Endothelial cell of umbilical vein (primary cell): ENCODE measurements at regions not wholly inside any gene's neighbourhood (a gene's known extent, or its start where the extent isn't known, plus 50 kb on each side); places are given as distances from the start of the nearest gene placed in this dataset.

Experiments used
- BruUV-seq: library from RNA; stranded (reverse); fragments of 400-500 nt; replicated peaks from 2 replicates; lab custom pipeline; 2021; lab: Mats Ljungman, UMichigan
- CTCF ChIA-PET: fragments of 300-600, 350-600 bp; sonication (Branson Sonifier 250); formaldehyde crosslinking; loops from one replicate; lab custom pipeline; 2021; ENCODE audit warnings: antibody characterized with exemption, inconsistent platforms; lab: Charles Lee
- POLR2A ChIA-PET: fragments of 300-600, 350-600 bp; sonication (Branson Sonifier 250); formaldehyde crosslinking; loops from one replicate; lab custom pipeline; 2021; ENCODE audit warnings: antibody characterized with exemption, inconsistent platforms; lab: Charles Lee
- DNase-seq: peaks from one replicate; pipeline ENCODE4 v3.0.0-alpha.2; 2011; ENCODE audit warnings: low read depth, low spot score
- FAIRE-seq: peaks from 2 replicates; lab custom pipeline; 2011; peaks lifted over from hg19 to GRCh38; lab: Jason Lieb, UNC
- H2AFZ ChIP-seq: 2 replicates; pipeline ENCODE4 v1.6.0; 2012; ENCODE audit warnings: low read depth, low read length, control low read depth, inconsistent platforms
- H3K27ac ChIP-seq: 2 replicates; pipeline ENCODE4 v1.5.1; 2011; ENCODE audit warnings: low read depth, mild to moderate bottlenecking, control low read depth, low read length, moderate library complexity; ENCODE audit not compliant: insufficient read depth
- H3K27me3 ChIP-seq, 2 experiments: 2 replicates each; pipeline versions ENCODE4 v1.6.0 to v1.6.1; 2011; ENCODE audit warnings: low read length in 2 of 2, mixed read lengths in 1 of 2; ENCODE audit not compliant: control insufficient read depth in 2 of 2, insufficient read depth in 2 of 2
- H3K36me3 ChIP-seq, 2 experiments: 2 replicates in 1 of 2; 3 replicates in 1 of 2; pipeline ENCODE4 v1.5.1; 2011; ENCODE audit warnings: low read length in 2 of 2, mild to moderate bottlenecking in 1 of 2, moderate library complexity in 1 of 2; ENCODE audit not compliant: control insufficient read depth in 2 of 2, insufficient read depth in 2 of 2; ENCODE audit errors: extremely low read depth in 1 of 2
- H3K4me1 ChIP-seq: 3 replicates; pipeline ENCODE4 v1.5.1; 2011; ENCODE audit warnings: mild to moderate bottlenecking, low read length; ENCODE audit not compliant: control insufficient read depth, insufficient read depth; ENCODE audit errors: extremely low read depth
- H3K4me2 ChIP-seq: 2 replicates; pipeline ENCODE4 v1.6.1; 2011; ENCODE audit warnings: low read length, control low read depth, mixed read lengths; ENCODE audit not compliant: insufficient read depth
- H3K4me3 ChIP-seq, 3 experiments: fragments of 200-600 bp in 1 of 3; sonication (generic), shearing (Covaris generic) in 1 of 3; replicated peaks in 1 of 3; 2 replicates each; pipeline ENCODE4 v1.5.1; 2011 to 2016; ENCODE audit warnings: control low read depth in 3 of 3, low read length in 3 of 3, mild to moderate bottlenecking in 2 of 3, inconsistent platforms in 1 of 3, low read depth in 1 of 3, moderate library complexity in 1 of 3; ENCODE audit not compliant: insufficient read depth in 1 of 3
- H3K79me2 ChIP-seq: 2 replicates; pipeline ENCODE4 v1.6.0; 2012; ENCODE audit warnings: low read length, inconsistent platforms; ENCODE audit not compliant: control insufficient read depth, insufficient read depth
- H3K9ac ChIP-seq: replicated peaks from 2 replicates; pipeline ENCODE3; 2011; ENCODE audit warnings: low read length, control low read depth; ENCODE audit not compliant: insufficient read depth; ENCODE audit errors: extremely low read depth
- H3K9me1 ChIP-seq: replicated peaks from 3 replicates; pipeline ENCODE4 v1.6.0; 2011; ENCODE audit warnings: mild to moderate bottlenecking, low read length; ENCODE audit not compliant: control insufficient read depth, insufficient read depth; ENCODE audit errors: extremely low read depth
- H3K9me3 ChIP-seq: replicated peaks from 2 replicates; pipeline ENCODE4 v1.5.1; 2012; ENCODE audit warnings: low read length, inconsistent platforms; ENCODE audit not compliant: control insufficient read depth, insufficient read depth
- H4K20me1 ChIP-seq: replicated peaks from 2 replicates; pipeline ENCODE3; 2011; ENCODE audit warnings: mild to moderate bottlenecking, low read length; ENCODE audit not compliant: control insufficient read depth, insufficient read depth; ENCODE audit errors: extremely low read depth
- EZH2 ChIP-seq: IDR thresholded peaks from 2 replicates; pipeline ENCODE4 v1.6.1; 2012; ENCODE audit warnings: borderline replicate concordance, low read depth, mild to moderate bottlenecking, moderate library complexity, low read length, inconsistent platforms; ENCODE audit not compliant: severe bottlenecking
- FOS ChIP-seq: IDR thresholded peaks from 2 replicates; pipeline ENCODE4 v1.6.1; 2011; ENCODE audit warnings: mild to moderate bottlenecking, low read length, moderate library complexity, borderline replicate concordance; ENCODE audit not compliant: insufficient read depth
- GATA2 ChIP-seq: IDR thresholded peaks from 2 replicates; pipeline ENCODE4 v1.7.0; 2011; ENCODE audit warnings: low read depth, mild to moderate bottlenecking, moderate library complexity, mixed read lengths, low read length; ENCODE audit not compliant: insufficient read length, insufficient read depth
- JUN ChIP-seq: IDR thresholded peaks from 2 replicates; pipeline ENCODE4 v1.6.1; 2011; ENCODE audit warnings: borderline replicate concordance, low read depth; ENCODE audit not compliant: insufficient read length, insufficient read depth
- MYC ChIP-seq: IDR thresholded peaks from one replicate; pipeline ENCODE4 v1.6.1; 2011; ENCODE audit warnings: mild to moderate bottlenecking, low read depth, low read length
- POLR2A ChIP-seq: IDR thresholded peaks from 2 replicates; pipeline ENCODE4 v1.6.1; 2012; ENCODE audit warnings: low read depth, mild to moderate bottlenecking, control low read depth, low read length
- POLR2AphosphoS5 ChIP-seq: IDR thresholded peaks from 2 replicates; pipeline ENCODE4 v1.6.1; 2012; ENCODE audit warnings: low read depth, mild to moderate bottlenecking, control low read depth, low read length, moderate library complexity; ENCODE audit not compliant: insufficient read depth
- dilution Hi-C: fragments of 300-500 bp; cut with MboI; formaldehyde crosslinking; loops from one replicate; pipeline ENCODE4 v1.15.0; 2019; ENCODE audit warnings: low sequenced_read_pairs; ENCODE audit not compliant: extremely low pct_ligation_motif_present
- intact Hi-C: fragments of 100-400 bp; cut with micrococcal nuclease; formaldehyde crosslinking; loops from one replicate; pipeline ENCODE4 v1.10.0; 2022
- TF ChIP-seq, protein P1 (sequence below): IDR thresholded peaks from 2 replicates; pipeline ENCODE4 v1.6.1; 2011; ENCODE audit not compliant: insufficient read depth, insufficient read length
- TF ChIP-seq, protein P2 (sequence below), 2 donors: IDR thresholded peaks; 1 replicate in 1 of 2; 2 replicates in 1 of 2; pipeline ENCODE4 v1.5.1; 2011; ENCODE audit warnings: low read length in 2 of 2, mild to moderate bottlenecking in 2 of 2, moderate library complexity in 2 of 2, control low read depth in 1 of 2, inconsistent platforms in 1 of 2, low read depth in 1 of 2; ENCODE audit not compliant: insufficient read depth in 1 of 2; ENCODE audit errors: extremely low read depth in 1 of 2

DNA sequence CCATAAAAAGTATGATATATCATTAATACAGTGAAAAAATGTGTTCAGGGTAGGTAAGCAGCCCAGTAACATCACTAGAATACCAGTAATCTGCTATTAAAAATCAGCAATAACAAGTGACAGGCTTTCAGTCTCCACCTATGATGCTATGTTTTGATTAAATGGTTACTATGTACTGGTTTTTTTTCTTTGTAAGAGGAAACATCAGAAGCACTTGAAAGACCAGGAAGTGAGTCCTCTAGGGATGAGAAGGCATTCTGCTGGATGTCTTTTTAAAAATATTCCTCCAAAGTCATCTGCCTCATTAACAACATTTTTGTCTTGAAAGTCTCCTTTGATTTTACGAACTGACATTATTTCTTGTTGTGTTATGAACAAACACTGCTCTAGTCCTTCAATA is 136.0 kb upstream of the FAM98A start:
- intact Hi-C loops (no loop called here), dilution Hi-C loops (no loop called here)
- DNase-seq, result no peak
- Histone ChIP-seq H3K9me1 (no peaks in the 10 kb centered on the region), H3K27me3 (no peaks in the 10 kb centered on the region), H4K20me1 (no peaks in the 10 kb centered on the region), H2AFZ (no peak overlapping the region), H3K9ac (no peak overlapping the region), H3K9me3 (no peaks in the 10 kb centered on the region), H3K27ac (no peak overlapping the region), H3K4me3 (no peak overlapping the region), H3K36me3 (no peaks in the 10 kb centered on the region), H3K79me2 (no peaks in the 10 kb centered on the region), H3K4me2 (no peak overlapping the region), H3K4me1 (no peaks in the 10 kb centered on the region)
- no TSS peak for BruUV-seq
- CTCF ChIA-PET, result no interaction called here
- TF ChIP-seq EZH2 (no peak), JUN (no peak), GATA2 (no peak), POLR2A (no peak), FOS (no peak), POLR2AphosphoS5 (no peak), MYC (no peak)
- TF ChIP-seq, protein P1, sequence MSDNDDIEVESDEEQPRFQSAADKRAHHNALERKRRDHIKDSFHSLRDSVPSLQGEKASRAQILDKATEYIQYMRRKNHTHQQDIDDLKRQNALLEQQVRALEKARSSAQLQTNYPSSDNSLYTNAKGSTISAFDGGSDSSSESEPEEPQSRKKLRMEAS, result no peak
- TF ChIP-seq, protein P2, sequence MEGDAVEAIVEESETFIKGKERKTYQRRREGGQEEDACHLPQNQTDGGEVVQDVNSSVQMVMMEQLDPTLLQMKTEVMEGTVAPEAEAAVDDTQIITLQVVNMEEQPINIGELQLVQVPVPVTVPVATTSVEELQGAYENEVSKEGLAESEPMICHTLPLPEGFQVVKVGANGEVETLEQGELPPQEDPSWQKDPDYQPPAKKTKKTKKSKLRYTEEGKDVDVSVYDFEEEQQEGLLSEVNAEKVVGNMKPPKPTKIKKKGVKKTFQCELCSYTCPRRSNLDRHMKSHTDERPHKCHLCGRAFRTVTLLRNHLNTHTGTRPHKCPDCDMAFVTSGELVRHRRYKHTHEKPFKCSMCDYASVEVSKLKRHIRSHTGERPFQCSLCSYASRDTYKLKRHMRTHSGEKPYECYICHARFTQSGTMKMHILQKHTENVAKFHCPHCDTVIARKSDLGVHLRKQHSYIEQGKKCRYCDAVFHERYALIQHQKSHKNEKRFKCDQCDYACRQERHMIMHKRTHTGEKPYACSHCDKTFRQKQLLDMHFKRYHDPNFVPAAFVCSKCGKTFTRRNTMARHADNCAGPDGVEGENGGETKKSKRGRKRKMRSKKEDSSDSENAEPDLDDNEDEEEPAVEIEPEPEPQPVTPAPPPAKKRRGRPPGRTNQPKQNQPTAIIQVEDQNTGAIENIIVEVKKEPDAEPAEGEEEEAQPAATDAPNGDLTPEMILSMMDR (IDR thresholded peaks at IDR 0.05; ENCODE audit: extremely low read depth in 1 of 2, insufficient read depth in 1 of 2, low read depth in 1 of 2, low read length in 2 of 2), result no peak
- POLR2A ChIA-PET, result no interaction called here
- no peak for FAIRE-seq
